ENCODE measurements at regions not wholly inside any gene's neighbourhood (a gene's known extent, or its start where the extent isn't known, plus 50 kb on each side); places are given as distances from the start of the nearest gene placed in this dataset.

DNA sequence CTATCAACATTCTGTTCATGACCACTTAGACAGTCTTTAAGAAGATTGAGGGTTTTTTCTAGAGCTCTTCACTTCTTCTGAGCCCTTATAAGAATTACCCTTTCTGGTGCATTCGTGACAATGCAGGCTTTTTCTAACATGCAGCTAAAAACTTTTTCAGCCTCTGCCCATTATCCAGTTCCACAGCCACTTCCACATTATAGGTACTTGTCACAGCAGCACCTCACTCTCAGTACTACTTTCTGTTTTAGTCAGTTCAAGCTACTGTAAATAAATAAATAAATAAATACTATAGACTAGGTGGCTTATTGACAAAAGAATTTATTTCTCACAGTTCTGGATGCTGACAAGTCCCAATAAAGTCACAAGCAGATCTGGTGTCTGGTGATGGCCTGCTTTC lies 284.4 kb upstream of the PKN2 start:
- TF ChIP-seq, protein P1, sequence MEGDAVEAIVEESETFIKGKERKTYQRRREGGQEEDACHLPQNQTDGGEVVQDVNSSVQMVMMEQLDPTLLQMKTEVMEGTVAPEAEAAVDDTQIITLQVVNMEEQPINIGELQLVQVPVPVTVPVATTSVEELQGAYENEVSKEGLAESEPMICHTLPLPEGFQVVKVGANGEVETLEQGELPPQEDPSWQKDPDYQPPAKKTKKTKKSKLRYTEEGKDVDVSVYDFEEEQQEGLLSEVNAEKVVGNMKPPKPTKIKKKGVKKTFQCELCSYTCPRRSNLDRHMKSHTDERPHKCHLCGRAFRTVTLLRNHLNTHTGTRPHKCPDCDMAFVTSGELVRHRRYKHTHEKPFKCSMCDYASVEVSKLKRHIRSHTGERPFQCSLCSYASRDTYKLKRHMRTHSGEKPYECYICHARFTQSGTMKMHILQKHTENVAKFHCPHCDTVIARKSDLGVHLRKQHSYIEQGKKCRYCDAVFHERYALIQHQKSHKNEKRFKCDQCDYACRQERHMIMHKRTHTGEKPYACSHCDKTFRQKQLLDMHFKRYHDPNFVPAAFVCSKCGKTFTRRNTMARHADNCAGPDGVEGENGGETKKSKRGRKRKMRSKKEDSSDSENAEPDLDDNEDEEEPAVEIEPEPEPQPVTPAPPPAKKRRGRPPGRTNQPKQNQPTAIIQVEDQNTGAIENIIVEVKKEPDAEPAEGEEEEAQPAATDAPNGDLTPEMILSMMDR (IDR thresholded peaks at IDR 0.05; ENCODE audit: low read length), result no peak
- TF ChIP-seq EZH2 (optimal IDR thresholded peaks at IDR 0.05; ENCODE audit: low read depth, low read length), result no peak
